ENCODE measurements at regions not wholly inside any gene's neighbourhood (a gene's known extent, or its start where the extent isn't known, plus 50 kb on each side); places are given as distances from the start of the nearest gene placed in this dataset.

- no peak overlapping the region for H3K4me3 Mint-ChIP-seq
- Histone ChIP-seq H3K9ac (ENCODE audit: low read length) (no peak overlapping the region), H3K4me1 (ENCODE audit: control insufficient read depth in 2 of 2, insufficient read depth in 2 of 2, low read length in 2 of 2) (no peaks in the 10 kb centered on the region), H3K27ac (ENCODE audit: low read length in 2 of 2) (no peak overlapping the region), H3K4me2 (replicated peaks; ENCODE audit: low read depth, low read length, poor library complexity, severe bottlenecking) (no peak overlapping the region), H4K20me1 (ENCODE audit: control insufficient read depth, insufficient read depth, low read length, poor library complexity, severe bottlenecking) (no peaks in the 10 kb centered on the region), H3K9me3 (ENCODE audit: control extremely low read depth in 1 of 3, control insufficient read depth in 2 of 3, insufficient read depth in 1 of 3, low read length in 2 of 3) (no peaks in the 10 kb centered on the region), H3K79me2 (ENCODE audit: control insufficient read depth, insufficient read depth, low read length) (no peaks in the 10 kb centered on the region), H3K36me3 (replicated peaks in 1 of 2; ENCODE audit: control extremely low read depth in 1 of 2, control insufficient read depth in 1 of 2, extremely low read depth in 1 of 2, insufficient read depth in 2 of 2, low read length in 1 of 2) (no peaks in the 10 kb centered on the region), H3K4me3 (ENCODE audit: control extremely low read depth in 1 of 5, extremely low read depth in 1 of 5, insufficient read depth in 1 of 5, low read depth in 2 of 5, low read length in 4 of 5) (no peak overlapping the region), H3K27me3 (replicated peaks in 1 of 4; ENCODE audit: control extremely low read depth in 1 of 4, control insufficient read depth in 3 of 4, insufficient read depth in 4 of 4, low read length in 3 of 4) (no peaks in the 10 kb centered on the region), H2AFZ (ENCODE audit: insufficient read depth, low read depth, low read length, poor library complexity, severe bottlenecking) (no peak overlapping the region)
- ChIA-PET CTCF (no interaction called here), POLR2A (no interaction called here)
- DNase-seq = no peak
- H3K27me3 Mint-ChIP-seq = no peaks in the 10 kb centered on the region
- no peak for ATAC-seq (ENCODE audit: low read depth)
- no CpG with 5 or more reads among the region's 2 CpGs for WGBS (ENCODE audit: insufficient coverage)
- no peak overlapping the region for H3K27ac Mint-ChIP-seq
- H3K4me1 Mint-ChIP-seq = no peaks in the 10 kb centered on the region
- TF ChIP-seq CTCF (IDR thresholded peaks at IDR 0.05) (no peak), EZH2 (IDR thresholded peaks at IDR 0.05; ENCODE audit: borderline replicate concordance, insufficient read depth, low read depth, low read length, poor library complexity, severe bottlenecking) (no peak)
- intact Hi-C loops (cut with micrococcal nuclease) = no loop called here
- H3K9me3 Mint-ChIP-seq (ENCODE audit: insufficient read depth) = peaks cover 4% of the 10 kb centered on the region
Observed at GRCh38 chr5:121719255-121719654, 132.4 kb upstream of the FTMT start.

- intact Hi-C loops (cut with micrococcal nuclease) = no loop called here
- no peak overlapping the region for H3K27ac Mint-ChIP-seq
- Histone ChIP-seq H3K36me3 (replicated peaks in 1 of 2; ENCODE audit: control extremely low read depth in 1 of 2, control insufficient read depth in 1 of 2, extremely low read depth in 1 of 2, insufficient read depth in 2 of 2, low read length in 1 of 2) (no peaks in the 10 kb centered on the region), H3K9me3 (ENCODE audit: control extremely low read depth in 1 of 3, control insufficient read depth in 2 of 3, insufficient read depth in 1 of 3, low read length in 2 of 3) (peaks cover 0 to 13% (median 0%) of the 10 kb centered on the region in 3 donors), H4K20me1 (ENCODE audit: control insufficient read depth, insufficient read depth, low read length, poor library complexity, severe bottlenecking) (no peaks in the 10 kb centered on the region), H3K4me1 (ENCODE audit: control insufficient read depth in 2 of 2, insufficient read depth in 2 of 2, low read length in 2 of 2) (no peaks in the 10 kb centered on the region), H3K27ac (ENCODE audit: low read length in 2 of 2) (no peak overlapping the region), H3K79me2 (ENCODE audit: control insufficient read depth, insufficient read depth, low read length) (no peaks in the 10 kb centered on the region), H2AFZ (ENCODE audit: insufficient read depth, low read depth, low read length, poor library complexity, severe bottlenecking) (no peak overlapping the region), H3K27me3 (replicated peaks in 1 of 4; ENCODE audit: control extremely low read depth in 1 of 4, control insufficient read depth in 3 of 4, insufficient read depth in 4 of 4, low read length in 3 of 4) (no peaks in the 10 kb centered on the region), H3K9ac (ENCODE audit: low read length) (no peak overlapping the region), H3K4me3 (ENCODE audit: control extremely low read depth in 1 of 5, extremely low read depth in 1 of 5, insufficient read depth in 1 of 5, low read depth in 2 of 5, low read length in 4 of 5) (no peak overlapping the region), H3K4me2 (replicated peaks; ENCODE audit: low read depth, low read length, poor library complexity, severe bottlenecking) (no peak overlapping the region)
- H3K4me3 Mint-ChIP-seq = no peak overlapping the region
- POLR2A ChIA-PET = no interaction called here
- H3K4me1 Mint-ChIP-seq = no peaks in the 10 kb centered on the region
- no CpG with 5 or more reads among the region's 1 CpG for WGBS (ENCODE audit: insufficient coverage)
- ATAC-seq (ENCODE audit: low read depth) = no peak
- CTCF ChIA-PET = no interaction called here
- peaks cover 2% of the 10 kb centered on the region for H3K9me3 Mint-ChIP-seq (ENCODE audit: insufficient read depth)
- TF ChIP-seq EZH2 (IDR thresholded peaks at IDR 0.05; ENCODE audit: borderline replicate concordance, insufficient read depth, low read depth, low read length, poor library complexity, severe bottlenecking) (no peak), CTCF (IDR thresholded peaks at IDR 0.05) (no peak)
- DNase-seq = no peak
- H3K27me3 Mint-ChIP-seq = no peaks in the 10 kb centered on the region
Observed at GRCh38 chr5:121725450-121725849, 126.2 kb upstream of the FTMT start.

Data from B cell (primary cell).